Natural killer cell (primary cell): ENCODE measurements at regions not wholly inside any gene's neighbourhood (a gene's known extent, or its start where the extent isn't known, plus 50 kb on each side); places are given as distances from the start of the nearest gene placed in this dataset.

ENCODE experiments used
- ATAC-seq, 3 donors: fragments of 150-1000 bp in 2 of 3; fragments of 200-7000 bp in 1 of 3; cut with Tn5 transposase; 1 replicate in 1 of 3; 2 replicates in 2 of 3; pipeline ENCODE4 v1.10.0; 2021; ENCODE audit warnings: mild to moderate bottlenecking in 2 of 3, moderate library complexity in 2 of 3
- DNase-seq, 2 donors: peaks; one replicate each; pipeline versions ENCODE4 v3.0.0 to v3.0.0-alpha.2; 2013 to 2021; ENCODE audit warnings: mixed read lengths in 1 of 2
- H3K27ac ChIP-seq: one replicate; pipeline ENCODE4 v1.5.1; 2013; ENCODE audit warnings: mild to moderate bottlenecking, low read length
- H3K27me3 ChIP-seq: one replicate; pipeline ENCODE4 v1.6.1; 2013; ENCODE audit warnings: low read length; ENCODE audit not compliant: control insufficient read depth, insufficient read depth
- H3K36me3 ChIP-seq: one replicate; pipeline ENCODE4 v1.6.1; 2013; ENCODE audit warnings: low read length; ENCODE audit not compliant: control insufficient read depth, insufficient read depth
- H3K4me1 ChIP-seq: one replicate; pipeline ENCODE4 v1.6.1; 2013; ENCODE audit warnings: low read length; ENCODE audit not compliant: control insufficient read depth, insufficient read depth
- H3K4me3 ChIP-seq: one replicate; pipeline ENCODE4 v1.5.1; 2013; ENCODE audit warnings: low read length
- H3K9me3 ChIP-seq: one replicate; pipeline ENCODE4 v1.6.1; 2013; ENCODE audit warnings: low read length; ENCODE audit not compliant: control insufficient read depth, insufficient read depth
- H3K27ac Mint-ChIP-seq, 2 donors: one replicate each; pipeline ENCODE4 v1.8.0; 2022; ENCODE audit warnings: mild to moderate bottlenecking in 2 of 2, mixed read lengths in 2 of 2, moderate library complexity in 1 of 2
- H3K27me3 Mint-ChIP-seq, 2 donors: one replicate each; pipeline ENCODE4 v1.8.0; 2022; ENCODE audit warnings: low read depth in 2 of 2, mixed read lengths in 2 of 2
- H3K36me3 Mint-ChIP-seq: one replicate; pipeline ENCODE4 v1.8.0; 2022; ENCODE audit warnings: mixed read lengths
- H3K4me1 Mint-ChIP-seq, 2 donors: one replicate each; pipeline ENCODE4 v1.8.0; 2022; ENCODE audit warnings: mixed read lengths in 2 of 2
- H3K4me3 Mint-ChIP-seq: one replicate; pipeline ENCODE4 v1.8.0; 2022; ENCODE audit warnings: mild to moderate bottlenecking, moderate library complexity, mixed read lengths
- H3K9me3 Mint-ChIP-seq, 2 donors: one replicate each; pipeline ENCODE4 v1.8.0; 2022; ENCODE audit warnings: mixed read lengths in 2 of 2
- CTCF ChIP-seq: fragments of 200-600 bp; IDR thresholded peaks from one replicate; pipeline ENCODE4 v1.8.0; 2022; ENCODE audit warnings: antibody characterized with exemption
- WGBS: methylation state at CpG from one replicate; pipeline ENCODE4 v1.1.7; 2013; ENCODE audit warnings: missing lambda C conversion rate; ENCODE audit not compliant: insufficient coverage; 5-methylcytosine and 5-hydroxymethylcytosine counted together
- intact Hi-C: fragments of 100-400 bp; cut with micrococcal nuclease; formaldehyde crosslinking; loops from one replicate; pipeline ENCODE4 v1.14.2; 2022

DNA sequence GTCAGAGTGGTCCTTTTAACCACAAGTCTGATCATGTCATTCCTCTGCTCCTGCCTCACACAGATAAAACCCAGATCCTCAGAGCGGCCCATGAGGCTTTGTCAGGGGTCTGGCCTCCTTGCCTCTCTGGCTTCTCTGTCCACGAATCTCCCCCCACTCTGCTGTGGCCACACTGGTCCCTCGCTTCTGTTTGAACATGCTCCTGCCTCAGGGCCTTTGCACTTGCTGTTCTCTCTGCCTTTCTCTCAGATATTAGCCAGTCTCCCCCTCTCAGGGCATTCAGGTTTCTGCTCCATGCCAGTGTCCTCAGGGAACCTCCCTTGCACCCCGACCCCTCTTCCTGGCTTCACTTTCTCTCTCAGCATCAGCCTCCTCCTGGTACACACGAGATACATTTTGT is 518.5 kb downstream of the PREX1 start:
- H3K9me3 Mint-ChIP-seq: no peaks in the 10 kb centered on the region
- WGBS: 75% methylated on average over 5 of the region's 5 CpGs
- H3K4me1 ChIP-seq: no peaks in the 10 kb centered on the region
- ATAC-seq: no peak
- H3K27me3 ChIP-seq: no peaks in the 10 kb centered on the region
- H3K27ac Mint-ChIP-seq: no peak overlapping the region
- peaks cover 13 to 19% of the 10 kb centered on the region in 2 donors for H3K27me3 Mint-ChIP-seq
- no peak for DNase-seq
- no peaks in the 10 kb centered on the region for H3K9me3 ChIP-seq
- intact Hi-C loops: no loop called here
- no peak overlapping the region for H3K4me3 Mint-ChIP-seq
- no peak overlapping the region for H3K4me3 ChIP-seq
- TF ChIP-seq CTCF: no peak
- no peaks in the 10 kb centered on the region for H3K4me1 Mint-ChIP-seq
- no peak overlapping the region for H3K27ac ChIP-seq
- no peaks in the 10 kb centered on the region for H3K36me3 Mint-ChIP-seq
- no peaks in the 10 kb centered on the region for H3K36me3 ChIP-seq

DNA sequence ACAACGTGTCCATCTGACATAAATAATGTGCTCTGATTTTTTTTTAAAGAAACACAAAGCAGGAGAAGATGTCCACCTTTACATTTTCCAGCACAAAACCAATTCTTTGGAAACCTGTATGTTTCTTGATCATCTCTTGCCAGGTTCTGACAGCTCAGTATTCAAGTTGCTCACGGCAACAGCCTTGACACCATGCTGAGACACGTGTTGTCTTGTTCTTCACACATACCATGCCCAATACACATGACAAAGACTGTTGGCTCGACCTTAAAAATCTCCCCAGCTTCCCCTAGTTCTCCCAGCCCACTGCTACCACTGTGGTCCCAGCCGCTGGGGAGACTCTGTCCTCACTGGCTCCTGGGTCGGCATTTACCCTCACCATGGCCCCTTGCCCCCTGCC is 518.9 kb downstream of the PREX1 start:
- DNase-seq: no peak
- H3K4me1 Mint-ChIP-seq: no peaks in the 10 kb centered on the region
- H3K36me3 ChIP-seq: no peaks in the 10 kb centered on the region
- H3K27ac Mint-ChIP-seq: no peak overlapping the region
- H3K4me1 ChIP-seq: no peaks in the 10 kb centered on the region
- TF ChIP-seq CTCF: no peak
- no peaks in the 10 kb centered on the region for H3K27me3 ChIP-seq
- peaks cover 15% of the 10 kb centered on the region in 2 donors for H3K27me3 Mint-ChIP-seq
- 62% methylated on average over 6 of the region's 6 CpGs for WGBS
- H3K4me3 ChIP-seq: no peak overlapping the region
- no peak overlapping the region for H3K27ac ChIP-seq
- H3K36me3 Mint-ChIP-seq: no peaks in the 10 kb centered on the region
- H3K9me3 ChIP-seq: no peaks in the 10 kb centered on the region
- no peak overlapping the region for H3K4me3 Mint-ChIP-seq
- H3K9me3 Mint-ChIP-seq: no peaks in the 10 kb centered on the region
- intact Hi-C loops: no loop called here
- ATAC-seq: no peak

DNA sequence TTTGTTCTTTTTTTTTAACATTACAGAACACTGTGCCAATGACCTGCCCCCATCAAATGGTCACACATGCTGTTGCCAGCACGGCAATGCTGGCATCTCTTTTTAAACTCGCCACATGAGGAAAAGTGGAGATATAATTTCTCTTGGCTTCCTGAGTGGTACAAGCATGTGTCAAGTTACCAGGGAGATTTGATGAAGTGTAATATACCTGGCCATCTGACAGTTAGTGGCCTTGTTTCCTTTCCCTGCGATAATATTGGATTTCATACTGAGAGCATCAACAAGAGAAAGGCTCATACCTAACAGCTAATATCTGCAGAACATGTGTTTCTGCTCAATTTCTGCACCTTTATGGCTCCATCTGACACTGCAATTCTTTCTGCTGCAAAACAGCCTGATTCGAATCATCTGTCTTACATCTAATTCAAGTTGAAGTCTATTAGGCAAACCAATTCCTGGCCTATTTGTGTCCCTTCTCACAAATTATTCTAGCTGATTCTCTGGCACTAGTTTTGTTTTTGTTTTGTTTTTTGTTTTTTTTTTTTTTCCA is 519.5 kb downstream of the PREX1 start:
- H3K27ac Mint-ChIP-seq: no peak overlapping the region
- H3K27ac ChIP-seq: no peak overlapping the region
- WGBS: 85% methylated on average over 4 of the region's 4 CpGs
- H3K36me3 ChIP-seq: no peaks in the 10 kb centered on the region
- no peaks in the 10 kb centered on the region for H3K4me1 ChIP-seq
- DNase-seq: no peak
- H3K4me3 ChIP-seq: no peak overlapping the region
- H3K9me3 ChIP-seq: no peaks in the 10 kb centered on the region
- H3K4me3 Mint-ChIP-seq: no peak overlapping the region
- no peaks in the 10 kb centered on the region for H3K9me3 Mint-ChIP-seq
- no peaks in the 10 kb centered on the region for H3K27me3 ChIP-seq
- H3K4me1 Mint-ChIP-seq: no peaks in the 10 kb centered on the region
- H3K36me3 Mint-ChIP-seq: no peaks in the 10 kb centered on the region
- ATAC-seq: no peak
- intact Hi-C loops: no loop called here
- H3K27me3 Mint-ChIP-seq: peaks cover 15 to 17% of the 10 kb centered on the region in 2 donors
- no peak for TF ChIP-seq CTCF

- ATAC-seq: no peak
- Histone ChIP-seq H3K27me3 (no peaks in the 10 kb centered on the region), H3K4me3 (no peak overlapping the region), H3K36me3 (no peaks in the 10 kb centered on the region), H3K27ac (no peak overlapping the region), H3K4me1 (no peaks in the 10 kb centered on the region), H3K9me3 (no peaks in the 10 kb centered on the region)
- WGBS: 83% methylated on average over 10 of the region's 10 CpGs
- Mint-ChIP-seq H3K4me3 (no peak overlapping the region), H3K36me3 (no peaks in the 10 kb centered on the region), H3K4me1 (no peaks in the 10 kb centered on the region), H3K27me3 (peaks cover 15 to 18% of the 10 kb centered on the region in 2 donors), H3K27ac (no peak overlapping the region), H3K9me3 (no peaks in the 10 kb centered on the region)
- TF ChIP-seq CTCF: no peak
- no peak for DNase-seq
- intact Hi-C loops: no loop called here
Observed at GRCh38 chr20:48307277-48307676, 520.5 kb downstream of the PREX1 start.
